ENCODE measurements at regions not wholly inside any gene's neighbourhood (a gene's known extent, or its start where the extent isn't known, plus 50 kb on each side); places are given as distances from the start of the nearest gene placed in this dataset.

GRCh38 chr1:157371221-157371620 is 181.1 kb downstream of the FCRL5 start:
- no peak for TF ChIP-seq CTCF (IDR thresholded peaks at IDR 0.05)
- TF ChIP-seq SIN3A (IDR thresholded peaks at IDR 0.05; ENCODE audit: borderline replicate concordance, insufficient read depth, low read depth, low read length) = no peak
- TF ChIP-seq TCF7L2 (IDR thresholded peaks at IDR 0.05; ENCODE audit: low read depth, low read length) = no peak
- no peak for TF ChIP-seq POLR2AphosphoS5 (IDR thresholded peaks at IDR 0.05; ENCODE audit: low read depth, low read length)
- no peak for TF ChIP-seq REST (IDR thresholded peaks at IDR 0.05; ENCODE audit: insufficient read depth in 1 of 2, low read depth in 2 of 2, low read length in 1 of 2)
